Memory B cell (primary cell): ENCODE measurements at regions not wholly inside any gene's neighbourhood (a gene's known extent, or its start where the extent isn't known, plus 50 kb on each side); places are given as distances from the start of the nearest gene placed in this dataset.
"Not testable (repeated sequence)": the region's sequence is repeated elsewhere in the genome, so short reads cannot be mapped to it uniquely, and the experiment has no call there.

Experiments
- ATAC-seq: fragments of 150-1000 bp; cut with Tn5 transposase; 2 replicates; pipeline ENCODE4 v1.10.0; 2021; ENCODE audit warnings: low read depth, mild to moderate bottlenecking, moderate library complexity
- DNase-seq, 2 donors: peaks; one replicate each; pipeline ENCODE4 v3.0.0; 2022; ENCODE audit warnings: low spot score in 2 of 2
- H3K27ac Mint-ChIP-seq: one replicate; pipeline ENCODE4 v1.8.0; 2022; ENCODE audit warnings: mild to moderate bottlenecking, moderate library complexity, mixed read lengths
- H3K27me3 Mint-ChIP-seq: one replicate; pipeline ENCODE4 v1.8.0; 2022; ENCODE audit warnings: mixed read lengths
- H3K36me3 Mint-ChIP-seq: one replicate; pipeline ENCODE4 v1.8.0; 2022; ENCODE audit warnings: mild to moderate bottlenecking, mixed read lengths
- H3K4me1 Mint-ChIP-seq: one replicate; pipeline ENCODE4 v1.8.0; 2022; ENCODE audit warnings: mixed read lengths
- H3K4me3 Mint-ChIP-seq: one replicate; pipeline ENCODE4 v1.8.0; 2022; ENCODE audit warnings: mild to moderate bottlenecking, moderate library complexity, mixed read lengths
- H3K9me3 Mint-ChIP-seq: one replicate; pipeline ENCODE4 v1.8.0; 2022; ENCODE audit warnings: mixed read lengths

DNA sequence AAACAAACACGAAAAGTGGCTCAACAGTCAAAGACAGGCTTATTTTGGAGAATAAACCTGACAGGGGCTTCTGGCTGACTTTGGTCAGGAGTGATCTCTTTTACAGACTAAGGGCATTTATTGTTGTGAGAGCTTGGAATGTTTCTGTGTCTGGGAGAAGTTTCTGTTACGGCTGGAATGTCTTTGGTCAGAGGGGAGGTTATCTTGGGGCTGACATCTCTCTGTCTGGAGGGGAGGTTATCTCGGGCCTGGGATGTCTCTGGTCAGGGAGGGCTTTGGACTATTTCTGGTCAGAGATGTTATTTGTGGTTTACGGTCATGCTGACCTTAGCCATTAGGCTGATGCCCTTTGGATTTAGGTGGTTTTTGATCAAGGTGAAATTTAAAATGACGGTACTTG is 345.5 kb upstream of the FSIP2 start:
- H3K27ac Mint-ChIP-seq: no peak overlapping the region
- no peaks in the 10 kb centered on the region for H3K36me3 Mint-ChIP-seq
- H3K4me1 Mint-ChIP-seq: no peaks in the 10 kb centered on the region
- DNase-seq (no peak), ATAC-seq (no peak)
- no peak overlapping the region for H3K4me3 Mint-ChIP-seq
- no peaks in the 10 kb centered on the region for H3K27me3 Mint-ChIP-seq
- no peaks in the 10 kb centered on the region for H3K9me3 Mint-ChIP-seq

DNA sequence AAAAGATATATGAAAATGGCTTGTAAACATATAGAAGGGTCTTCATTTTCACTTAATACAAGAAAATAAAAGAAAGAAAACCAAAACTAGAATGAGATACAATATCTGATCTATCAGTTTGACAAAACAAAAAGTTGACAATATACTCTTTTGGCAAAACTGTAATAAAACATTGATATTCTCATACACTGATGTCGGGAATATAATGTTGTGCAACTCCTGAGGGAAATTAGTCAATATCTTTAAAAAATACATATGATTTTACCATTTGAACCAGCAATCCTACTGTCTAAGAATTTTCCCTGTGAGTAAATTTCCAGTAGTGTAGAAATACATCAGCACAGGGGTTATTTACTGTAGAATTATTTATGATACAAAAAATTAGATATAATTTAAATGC is 336.1 kb upstream of the FSIP2 start:
- no peak overlapping the region for H3K4me3 Mint-ChIP-seq
- DNase-seq (no peak), ATAC-seq (no peak)
- no peaks in the 10 kb centered on the region for H3K27me3 Mint-ChIP-seq
- H3K36me3 Mint-ChIP-seq: no peaks in the 10 kb centered on the region
- H3K9me3 Mint-ChIP-seq: peaks cover 1% of the 10 kb centered on the region
- H3K4me1 Mint-ChIP-seq: no peaks in the 10 kb centered on the region
- H3K27ac Mint-ChIP-seq: no peak overlapping the region

DNA sequence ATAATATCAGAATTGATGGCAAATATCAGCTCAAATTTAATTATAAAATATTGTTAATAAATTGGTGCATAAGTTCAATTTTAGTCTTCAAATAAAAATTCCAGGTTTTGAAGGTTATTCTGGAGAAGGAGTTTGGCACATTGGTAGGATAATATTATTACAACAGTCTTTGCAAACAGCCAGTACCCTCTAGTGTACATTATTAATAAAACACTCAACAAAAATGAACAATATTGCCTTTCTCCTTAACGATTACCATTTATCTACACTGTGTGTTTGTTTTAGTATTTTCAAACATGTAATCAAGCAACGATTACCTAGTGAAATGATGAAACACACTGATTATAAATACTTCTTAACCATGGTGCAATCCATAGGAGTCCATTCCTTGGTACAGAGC is 334.0 kb upstream of the FSIP2 start:
- Mint-ChIP-seq H3K27me3 (no peaks in the 10 kb centered on the region), H3K36me3 (no peaks in the 10 kb centered on the region), H3K4me3 (no peak overlapping the region), H3K9me3 (peaks cover 1% of the 10 kb centered on the region), H3K4me1 (no peaks in the 10 kb centered on the region), H3K27ac (no peak overlapping the region)
- ATAC-seq (no peak), DNase-seq (no peak)

DNA sequence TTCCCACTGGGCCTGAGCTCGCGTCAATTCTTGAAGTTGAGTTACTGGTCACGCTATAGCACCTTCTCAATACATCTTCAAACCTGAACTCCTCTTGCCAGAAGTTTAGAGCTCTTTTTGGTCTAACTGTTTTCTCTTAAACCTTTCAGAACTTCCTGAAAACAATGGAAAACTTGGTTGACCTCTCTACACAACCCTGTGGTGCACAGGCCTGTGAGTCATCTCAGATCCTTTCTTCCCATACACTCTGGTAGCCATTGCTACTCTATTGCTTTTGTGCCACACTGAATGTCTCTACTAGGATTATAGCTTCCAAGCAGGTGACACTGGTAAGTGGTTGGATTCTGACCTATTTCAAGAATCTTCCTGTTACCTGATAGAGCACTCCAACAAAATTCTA is 321.5 kb upstream of the FSIP2 start:
- ATAC-seq (no peak), DNase-seq (no peak)
- Mint-ChIP-seq H3K27me3 (no peaks in the 10 kb centered on the region), H3K4me3 (no peak overlapping the region), H3K4me1 (no peaks in the 10 kb centered on the region), H3K36me3 (no peaks in the 10 kb centered on the region), H3K9me3 (no peaks in the 10 kb centered on the region), H3K27ac (no peak overlapping the region)

DNA sequence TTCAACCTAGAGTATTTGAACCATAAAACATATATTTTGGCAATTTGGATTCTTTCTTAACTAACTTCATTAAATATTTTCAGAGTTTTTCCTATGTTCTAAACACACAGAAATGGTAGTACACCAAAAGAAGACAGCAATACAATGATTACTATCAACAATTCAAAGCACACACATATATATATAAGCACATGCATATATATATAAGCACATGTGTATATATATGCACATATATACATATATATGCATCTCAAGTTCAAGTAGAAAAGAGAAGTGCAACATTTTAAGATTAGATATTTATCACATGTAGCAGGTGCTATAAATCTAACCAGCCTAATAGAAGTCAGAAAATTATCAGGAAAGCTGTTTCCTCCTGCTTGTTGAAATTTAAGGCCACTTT is 320.9 kb upstream of the FSIP2 start:
- Mint-ChIP-seq H3K36me3 (no peaks in the 10 kb centered on the region), H3K4me1 (no peaks in the 10 kb centered on the region), H3K9me3 (no peaks in the 10 kb centered on the region), H3K27me3 (no peaks in the 10 kb centered on the region), H3K27ac (no peak overlapping the region), H3K4me3 (no peak overlapping the region)
- DNase-seq: no peak
- ATAC-seq: no peak

DNA sequence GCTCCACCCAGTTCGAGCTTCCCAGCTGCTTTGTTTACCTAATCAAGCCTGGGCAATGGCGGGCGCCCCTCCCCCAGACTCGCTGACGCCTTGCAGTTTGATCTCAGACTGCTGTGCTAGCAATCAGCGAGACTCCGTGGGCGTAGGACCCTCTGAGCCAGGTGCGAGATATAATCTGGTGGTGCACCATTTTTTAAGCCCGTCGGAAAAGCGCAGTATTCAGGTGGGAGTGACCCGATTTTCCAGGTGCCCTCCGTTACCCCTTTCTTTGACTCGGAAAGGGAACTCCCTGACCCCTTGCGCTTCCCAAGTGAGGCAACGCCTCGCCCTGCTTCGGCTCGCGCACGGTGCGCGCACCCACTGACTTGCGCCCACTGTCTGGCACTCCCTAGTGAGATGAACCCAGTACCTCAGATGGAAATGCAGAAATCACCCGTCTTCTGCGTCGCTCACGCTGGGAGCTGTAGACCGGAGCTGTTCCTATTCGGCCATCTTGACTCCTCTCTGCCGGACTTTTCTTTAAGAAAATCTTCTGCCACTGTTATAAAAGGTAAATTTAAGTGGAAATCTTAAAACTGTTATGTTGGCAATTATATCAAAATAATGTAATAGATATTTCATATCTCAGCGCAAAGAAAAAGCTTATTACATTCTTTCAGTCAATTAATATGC is 313.5 kb upstream of the FSIP2 start:
- DNase-seq, H3K27ac Mint-ChIP-seq, ATAC-seq, H3K9me3 Mint-ChIP-seq, H3K4me1 Mint-ChIP-seq, H3K27me3 Mint-ChIP-seq, H3K36me3 Mint-ChIP-seq: not testable (repeated sequence)
- peak overlapping the region; percentile 32 for H3K4me3 Mint-ChIP-seq

DNA sequence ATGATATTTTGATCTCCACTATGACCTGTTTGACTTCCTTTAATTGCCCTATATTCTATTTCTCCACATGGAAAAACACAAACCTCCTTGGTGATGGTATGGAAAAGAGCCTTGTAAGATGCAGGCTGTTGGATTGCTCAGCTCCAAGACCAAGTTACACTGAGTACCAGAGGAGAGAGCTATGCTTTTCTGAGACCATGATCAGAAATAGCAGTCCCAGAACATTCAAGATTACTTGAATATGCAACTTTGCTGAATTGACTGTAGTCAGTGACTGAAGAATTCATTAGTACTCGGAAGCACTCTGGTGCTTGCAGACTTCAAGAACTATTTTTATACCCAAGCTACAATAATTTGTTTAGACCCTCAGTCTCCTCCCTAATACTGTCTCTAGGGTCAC is 310.6 kb upstream of the FSIP2 start:
- H3K27ac Mint-ChIP-seq: no peak overlapping the region

DNA sequence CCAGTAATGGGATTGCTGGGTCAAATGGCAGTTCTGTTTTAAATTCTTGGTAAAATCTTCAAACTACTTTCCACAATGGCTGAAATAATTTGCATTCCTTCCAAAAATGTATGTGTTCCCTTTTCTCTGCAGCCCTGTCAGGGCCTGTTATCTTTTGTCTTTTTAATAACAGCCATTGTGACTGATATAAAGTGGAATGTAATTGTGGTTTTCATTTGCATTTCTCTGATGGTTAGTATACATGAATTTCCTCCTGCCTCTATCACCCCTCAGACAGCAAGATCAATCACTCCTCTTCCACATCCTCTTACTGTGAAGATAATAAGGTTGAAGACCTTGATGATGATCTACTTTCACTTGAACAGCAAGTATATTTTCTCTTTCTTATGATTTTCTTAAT is 304.8 kb upstream of the FSIP2 start:
- H3K4me1 Mint-ChIP-seq: no peaks in the 10 kb centered on the region
- no peaks in the 10 kb centered on the region for H3K36me3 Mint-ChIP-seq
- H3K9me3 Mint-ChIP-seq: peaks cover 5% of the 10 kb centered on the region
- no peak for ATAC-seq
- no peak overlapping the region for H3K27ac Mint-ChIP-seq
- no peak overlapping the region for H3K4me3 Mint-ChIP-seq
- DNase-seq: no peak
- no peaks in the 10 kb centered on the region for H3K27me3 Mint-ChIP-seq

More for the DNA sequence above, 310.6 kb upstream of the FSIP2 start:
- Mint-ChIP-seq H3K9me3 (no peaks in the 10 kb centered on the region), H3K4me3 (no peak overlapping the region), H3K36me3 (no peaks in the 10 kb centered on the region), H3K27me3 (no peaks in the 10 kb centered on the region), H3K4me1 (no peaks in the 10 kb centered on the region)
- ATAC-seq: no peak
- DNase-seq: no peak

DNA sequence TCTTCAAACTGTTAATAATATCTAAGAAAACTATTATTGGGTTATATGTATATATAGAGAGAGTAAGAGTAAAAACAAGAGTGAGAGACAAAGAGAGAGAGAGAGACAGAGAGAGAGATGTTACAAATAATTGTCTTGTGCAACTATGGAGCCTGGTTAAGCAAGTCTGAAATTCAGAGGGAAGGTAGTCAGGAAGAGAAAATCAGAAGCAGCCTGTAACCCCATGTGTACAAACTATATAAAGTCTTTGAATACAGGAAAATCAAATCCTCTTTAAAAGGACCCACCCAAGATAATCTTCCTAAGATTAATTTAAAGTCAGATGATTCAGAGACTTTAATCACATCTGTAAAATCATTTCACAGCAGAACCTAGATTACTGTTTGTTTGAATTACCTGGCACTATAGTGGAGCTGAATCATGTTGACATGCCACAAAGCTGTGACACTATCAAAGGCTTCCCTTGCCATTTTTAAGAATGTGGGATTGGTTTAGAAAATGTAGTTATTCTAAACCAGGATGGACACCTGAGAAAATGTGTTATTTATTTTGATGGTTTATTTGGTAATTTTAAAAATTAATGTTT is 301.7 kb upstream of the FSIP2 start:
- no peak overlapping the region for H3K27ac Mint-ChIP-seq
- DNase-seq: no peak
- no peak overlapping the region for H3K4me3 Mint-ChIP-seq
- ATAC-seq: no peak
- H3K36me3 Mint-ChIP-seq: no peaks in the 10 kb centered on the region
- no peaks in the 10 kb centered on the region for H3K27me3 Mint-ChIP-seq
- no peaks in the 10 kb centered on the region for H3K4me1 Mint-ChIP-seq
- H3K9me3 Mint-ChIP-seq: peaks cover 5% of the 10 kb centered on the region

DNA sequence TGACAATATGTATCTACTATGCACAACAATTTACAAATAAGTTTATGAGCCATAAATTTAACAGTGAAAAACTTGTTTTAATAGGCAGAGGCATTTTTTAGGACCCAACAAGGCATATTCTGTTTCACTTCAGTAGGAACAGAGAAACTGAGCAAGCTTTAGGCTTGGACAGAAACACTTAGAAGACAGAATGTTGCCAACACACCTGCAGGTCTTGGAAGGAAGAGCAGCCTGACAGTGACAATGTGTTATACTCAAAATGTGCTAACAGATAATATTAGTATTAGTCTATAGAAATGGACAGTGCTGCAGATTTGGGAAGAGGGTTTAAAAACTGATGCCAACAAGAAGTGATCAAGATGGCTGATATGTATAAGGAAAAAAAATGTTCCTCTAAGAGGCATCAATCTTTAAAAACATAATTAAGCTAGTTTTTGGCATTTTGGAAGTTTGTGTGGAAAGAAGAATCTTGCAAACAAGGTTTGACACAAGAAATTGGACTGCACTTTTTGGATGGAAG is 297.1 kb upstream of the FSIP2 start:
- Mint-ChIP-seq H3K36me3 (no peaks in the 10 kb centered on the region), H3K27me3 (no peaks in the 10 kb centered on the region), H3K4me3 (no peak overlapping the region), H3K27ac (no peak overlapping the region), H3K9me3 (peaks cover 1% of the 10 kb centered on the region), H3K4me1 (no peaks in the 10 kb centered on the region)
- ATAC-seq (no peak), DNase-seq (no peak)

DNA sequence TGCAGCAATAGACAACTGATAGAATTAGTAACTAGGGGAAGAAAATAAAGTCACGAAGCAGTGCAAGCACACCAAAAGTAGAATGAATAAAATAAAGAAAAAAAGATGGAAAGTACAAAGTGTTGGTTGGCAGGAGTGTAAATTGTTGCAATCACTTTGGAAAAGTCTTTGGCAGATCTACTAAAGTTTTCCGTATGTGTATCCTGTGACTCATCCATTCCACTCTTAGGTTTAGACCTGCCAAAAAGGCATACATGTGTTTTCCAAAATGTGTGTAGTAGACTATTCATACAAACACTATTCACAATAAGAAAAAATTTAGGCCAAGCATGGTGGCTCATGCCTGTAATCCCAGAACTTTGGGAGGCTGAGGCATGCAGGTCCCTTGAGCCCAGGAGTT is 282.1 kb upstream of the FSIP2 start:
- H3K27ac Mint-ChIP-seq: no peak overlapping the region
- no peak for DNase-seq

DNA sequence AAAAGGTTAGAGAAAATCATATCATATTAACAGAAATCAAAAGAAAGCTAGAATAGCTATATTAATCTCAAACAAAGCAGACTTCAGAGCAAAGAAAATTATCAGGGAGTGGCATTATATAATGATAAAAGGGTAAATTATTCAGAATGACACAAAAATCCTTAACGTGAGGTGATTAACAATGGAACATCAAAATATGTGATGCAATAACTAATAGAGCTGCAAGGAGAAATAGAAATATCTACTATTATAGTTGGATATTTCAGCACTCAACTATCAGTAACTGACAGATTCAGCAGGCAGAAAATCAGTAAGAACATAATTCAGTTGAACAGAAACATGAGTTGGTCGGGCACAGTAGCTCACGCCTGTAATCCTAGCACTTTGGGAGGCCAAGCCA is 275.1 kb upstream of the FSIP2 start:
- Mint-ChIP-seq H3K36me3 (no peaks in the 10 kb centered on the region), H3K27me3 (no peaks in the 10 kb centered on the region), H3K4me1 (no peaks in the 10 kb centered on the region), H3K4me3 (no peak overlapping the region), H3K27ac (no peak overlapping the region), H3K9me3 (peaks cover 2% of the 10 kb centered on the region)
- ATAC-seq (no peak), DNase-seq (no peak)

More for the DNA sequence above, 282.1 kb upstream of the FSIP2 start:
- Mint-ChIP-seq H3K36me3 (no peaks in the 10 kb centered on the region), H3K4me3 (no peak overlapping the region), H3K4me1 (no peaks in the 10 kb centered on the region), H3K27me3 (no peaks in the 10 kb centered on the region), H3K9me3 (peaks cover 7% of the 10 kb centered on the region)
- ATAC-seq: no peak

DNA sequence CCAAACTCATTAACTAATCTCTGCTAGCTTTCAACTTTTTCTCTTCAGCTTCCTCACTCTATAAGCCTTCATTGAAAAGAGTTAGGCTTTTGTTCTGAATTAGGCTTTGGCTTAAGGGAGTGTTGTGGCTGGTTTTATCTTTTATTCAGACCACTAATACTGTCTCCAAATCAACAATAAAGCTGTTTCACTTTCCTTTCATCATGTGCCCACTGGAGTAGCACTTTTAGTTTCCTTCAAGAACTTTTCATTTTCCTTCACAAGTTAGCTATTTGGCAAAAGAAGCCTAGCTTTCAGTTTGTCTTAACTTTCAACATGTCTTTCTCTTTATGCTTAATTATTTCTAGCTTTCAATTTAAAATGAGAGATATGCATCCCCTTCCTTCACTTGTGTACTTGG is 271.7 kb upstream of the FSIP2 start:
- H3K36me3 Mint-ChIP-seq: no peaks in the 10 kb centered on the region
- H3K4me3 Mint-ChIP-seq: no peak overlapping the region
- no peaks in the 10 kb centered on the region for H3K27me3 Mint-ChIP-seq
- H3K4me1 Mint-ChIP-seq: no peaks in the 10 kb centered on the region
- ATAC-seq: no peak
- H3K27ac Mint-ChIP-seq: no peak overlapping the region
- peaks cover 2% of the 10 kb centered on the region for H3K9me3 Mint-ChIP-seq
- DNase-seq: no peak

DNA sequence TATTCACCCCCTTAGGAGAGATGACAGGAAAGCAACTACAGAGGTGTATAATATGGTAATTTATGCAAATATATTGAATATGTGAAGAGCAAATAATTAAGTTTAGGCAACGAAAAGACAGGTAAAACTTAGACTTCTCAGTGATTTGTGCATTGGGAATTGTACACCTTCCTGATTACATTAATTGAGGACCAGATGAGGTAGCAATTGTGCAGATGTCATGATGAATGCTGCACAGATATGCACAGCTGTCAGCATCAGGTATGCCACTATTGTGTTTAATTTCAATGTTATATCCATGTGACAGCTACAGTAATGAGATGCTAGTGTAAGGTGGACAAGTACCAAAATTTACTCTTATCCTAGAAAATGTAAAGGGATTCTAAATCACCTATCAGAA is 267.2 kb upstream of the FSIP2 start:
- H3K36me3 Mint-ChIP-seq: no peaks in the 10 kb centered on the region
- H3K9me3 Mint-ChIP-seq: no peaks in the 10 kb centered on the region
- ATAC-seq (no peak), DNase-seq (no peak)
- H3K27me3 Mint-ChIP-seq: no peaks in the 10 kb centered on the region
- H3K4me3 Mint-ChIP-seq: no peak overlapping the region
- H3K27ac Mint-ChIP-seq: no peak overlapping the region
- no peaks in the 10 kb centered on the region for H3K4me1 Mint-ChIP-seq

DNA sequence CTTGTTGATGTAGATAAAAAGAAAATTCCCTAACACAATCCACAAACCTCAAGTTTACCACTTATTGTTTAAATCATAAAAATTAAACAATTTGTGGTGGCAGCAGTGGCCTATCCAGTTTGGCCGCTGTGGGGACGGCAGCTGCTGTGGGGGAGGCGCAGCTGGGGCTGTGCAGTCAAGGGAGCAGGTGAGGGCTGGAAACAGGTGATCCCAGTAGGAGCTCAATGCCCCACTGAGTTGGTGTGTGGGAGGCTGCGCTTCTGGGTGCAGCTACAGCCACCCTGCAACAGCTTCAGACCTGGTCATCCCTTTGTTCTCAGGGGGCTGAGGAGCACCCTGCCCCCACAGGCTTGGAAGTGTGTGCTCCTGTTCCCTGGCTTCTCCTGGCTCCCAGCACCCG is 266.0 kb upstream of the FSIP2 start:
- H3K27me3 Mint-ChIP-seq: no peaks in the 10 kb centered on the region
- ATAC-seq: no peak
- no peaks in the 10 kb centered on the region for H3K4me1 Mint-ChIP-seq

More for the DNA sequence above, 266.0 kb upstream of the FSIP2 start:
- no peaks in the 10 kb centered on the region for H3K36me3 Mint-ChIP-seq
- H3K27ac Mint-ChIP-seq: no peak overlapping the region
- DNase-seq: no peak
- H3K4me3 Mint-ChIP-seq: no peak overlapping the region
- no peaks in the 10 kb centered on the region for H3K9me3 Mint-ChIP-seq
